Pulmonary artery endothelial cell (primary cell): ENCODE measurements at regions not wholly inside any gene's neighbourhood (a gene's known extent, or its start where the extent isn't known, plus 50 kb on each side); places are given as distances from the start of the nearest gene placed in this dataset.
"Not testable (repeated sequence)": the region's sequence is repeated elsewhere in the genome, so short reads cannot be mapped to it uniquely, and the experiment has no call there.

Source experiments
- DNase-seq: peaks from one replicate; pipeline ENCODE4 v3.0.0-alpha.2; 2011; ENCODE audit warnings: low read depth, low spot score

GRCh38 chr7:127530148-127530547, 55.2 kb downstream of the GCC1 start:
- DNase-seq: no peak

GRCh38 chr7:127527561-127527960, 57.8 kb downstream of the GCC1 start:
- no peak for DNase-seq

GRCh38 chr7:127525866-127526480, 59.4 kb downstream of the GCC1 start:
- DNase-seq: no peak

- DNase-seq: no peak
Observed at GRCh38 chr7:127516320-127516719, 69.1 kb downstream of the GCC1 start.

- DNase-seq: no peak
Observed at GRCh38 chr7:127514499-127514898, 70.9 kb downstream of the GCC1 start.

GRCh38 chr7:127513311-127513710, 72.1 kb downstream of the GCC1 start:
- no peak for DNase-seq

- DNase-seq: no peak
Observed at GRCh38 chr7:127512663-127513062, 72.7 kb downstream of the GCC1 start.

- DNase-seq: no peak
Observed at GRCh38 chr7:127504715-127505114, 80.7 kb downstream of the GCC1 start.

GRCh38 chr7:127501817-127502216, 83.6 kb downstream of the GCC1 start:
- no peak for DNase-seq

GRCh38 chr7:127487381-127487780, 94.9 kb upstream of the ZNF800 start:
- DNase-seq: no peak

GRCh38 chr7:127486654-127487053, 94.1 kb upstream of the ZNF800 start:
- no peak for DNase-seq

- no peak for DNase-seq
Observed at GRCh38 chr7:127485482-127485881, 93.0 kb upstream of the ZNF800 start.

- no peak for DNase-seq
Observed at GRCh38 chr7:127484954-127485353, 92.4 kb upstream of the ZNF800 start.

- no peak for DNase-seq
Observed at GRCh38 chr7:127478461-127478860, 86.0 kb upstream of the ZNF800 start.

GRCh38 chr7:127478024-127478355, 85.5 kb upstream of the ZNF800 start:
- no peak for DNase-seq

GRCh38 chr7:127477295-127478023, 85.0 kb upstream of the ZNF800 start:
- no peak for DNase-seq

- DNase-seq: no peak
Observed at GRCh38 chr7:127476618-127477017, 84.1 kb upstream of the ZNF800 start.

- no peak for DNase-seq
Observed at GRCh38 chr7:127474457-127474856, 81.9 kb upstream of the ZNF800 start.

GRCh38 chr7:127473409-127473808, 80.9 kb upstream of the ZNF800 start:
- DNase-seq: no peak

- no peak for DNase-seq
Observed at GRCh38 chr7:127460077-127460476, 67.6 kb upstream of the ZNF800 start.

- DNase-seq: not testable (repeated sequence)
Observed at GRCh38 chr7:127451258-127451657, 58.8 kb upstream of the ZNF800 start.

- no peak for DNase-seq
Observed at GRCh38 chr7:127448566-127448965, 56.1 kb upstream of the ZNF800 start.

GRCh38 chr7:127447326-127447945, 54.9 kb upstream of the ZNF800 start:
- DNase-seq: peak; percentile 15
